ENCODE measurements at regions not wholly inside any gene's neighbourhood (a gene's known extent, or its start where the extent isn't known, plus 50 kb on each side); places are given as distances from the start of the nearest gene placed in this dataset.

DNA sequence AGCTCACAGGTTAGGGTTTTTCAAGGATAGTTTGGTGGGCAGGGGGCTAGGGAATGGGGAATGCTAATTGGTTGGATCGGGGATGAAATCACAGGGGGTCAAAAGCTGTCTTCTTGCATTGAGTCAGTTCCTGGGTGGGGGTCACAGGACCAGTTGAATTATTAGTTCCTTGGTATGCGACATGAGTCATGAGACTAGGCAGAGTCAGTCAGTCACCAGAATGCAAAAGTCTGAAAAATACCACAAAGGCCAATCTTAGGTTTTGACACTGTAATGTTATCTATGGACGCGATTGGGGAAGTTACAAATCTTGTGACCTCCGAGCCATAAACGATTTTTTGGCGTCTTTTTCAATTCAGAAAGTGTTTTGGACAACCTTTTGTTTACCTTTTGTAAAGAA lies 101.2 kb downstream of the ZNF519 start:
- TF ChIP-seq CTCF (IDR thresholded peaks at IDR 0.05), result no peak
- DNase-seq (ENCODE audit: low spot score), result no peak
- H3K27me3 Mint-ChIP-seq (ENCODE audit: low read depth), result no peaks in the 10 kb centered on the region
- no peak overlapping the region for H3K27ac Mint-ChIP-seq (ENCODE audit: unreplicated experiment)
- peaks cover 3% of the 10 kb centered on the region for H3K36me3 Mint-ChIP-seq (ENCODE audit: low read depth)
- no peak overlapping the region for H3K4me3 Mint-ChIP-seq (ENCODE audit: unreplicated experiment)
- peaks cover 40% of the 10 kb centered on the region for H3K9me3 Mint-ChIP-seq (ENCODE audit: low read depth)
- no peaks in the 10 kb centered on the region for H3K4me1 Mint-ChIP-seq (ENCODE audit: low read depth)

DNA sequence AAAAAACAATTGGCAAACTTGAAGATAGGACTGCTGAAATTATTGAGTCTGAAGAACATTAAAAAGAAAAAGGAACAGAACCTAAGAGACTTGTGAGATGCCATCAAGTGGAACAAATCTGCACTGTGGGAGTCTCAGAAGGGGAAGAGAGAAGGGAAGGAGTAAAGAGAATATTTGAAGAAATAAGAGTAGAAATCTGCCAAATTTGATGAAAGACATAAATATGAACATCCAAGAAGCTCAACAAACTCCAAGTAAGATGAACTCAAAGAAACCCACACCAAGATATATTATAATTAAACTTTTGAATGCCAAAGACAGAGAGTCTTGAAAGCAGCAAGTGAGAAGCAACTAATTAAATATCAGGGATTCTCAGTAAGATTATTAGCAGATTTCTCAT lies 102.7 kb downstream of the ZNF519 start:
- no peak for DNase-seq (ENCODE audit: low spot score)
- no peak for TF ChIP-seq CTCF (IDR thresholded peaks at IDR 0.05)
- Mint-ChIP-seq H3K27me3 (ENCODE audit: low read depth) (no peaks in the 10 kb centered on the region), H3K36me3 (ENCODE audit: low read depth) (peaks cover 3% of the 10 kb centered on the region), H3K9me3 (ENCODE audit: low read depth) (peaks cover 30% of the 10 kb centered on the region), H3K27ac (ENCODE audit: unreplicated experiment) (no peak overlapping the region), H3K4me1 (ENCODE audit: low read depth) (no peaks in the 10 kb centered on the region), H3K4me3 (ENCODE audit: unreplicated experiment) (no peak overlapping the region)

- Mint-ChIP-seq H3K27ac (ENCODE audit: unreplicated experiment) (no peak overlapping the region), H3K36me3 (ENCODE audit: low read depth) (peaks cover 3% of the 10 kb centered on the region), H3K27me3 (ENCODE audit: low read depth) (peaks cover 4% of the 10 kb centered on the region), H3K4me1 (ENCODE audit: low read depth) (no peaks in the 10 kb centered on the region), H3K4me3 (ENCODE audit: unreplicated experiment) (no peak overlapping the region), H3K9me3 (ENCODE audit: low read depth) (peaks cover 23% of the 10 kb centered on the region)
- no peak for DNase-seq (ENCODE audit: low spot score)
- TF ChIP-seq CTCF (IDR thresholded peaks at IDR 0.05), result no peak
Measured at GRCh38 chr18:14026199-14026598, 106.0 kb downstream of the ZNF519 start.

GRCh38 chr18:14025306-14025940 lies 106.8 kb downstream of the ZNF519 start:
- H3K27ac Mint-ChIP-seq (ENCODE audit: unreplicated experiment), result no peak overlapping the region
- peaks cover 4% of the 10 kb centered on the region for H3K27me3 Mint-ChIP-seq (ENCODE audit: low read depth)
- H3K4me1 Mint-ChIP-seq (ENCODE audit: low read depth), result no peaks in the 10 kb centered on the region
- H3K36me3 Mint-ChIP-seq (ENCODE audit: low read depth), result peaks cover 3% of the 10 kb centered on the region
- no peak for DNase-seq (ENCODE audit: low spot score)
- no peak overlapping the region for H3K4me3 Mint-ChIP-seq (ENCODE audit: unreplicated experiment)
- H3K9me3 Mint-ChIP-seq (ENCODE audit: low read depth), result peaks cover 18% of the 10 kb centered on the region
- TF ChIP-seq CTCF (IDR thresholded peaks at IDR 0.05), result no peak

DNA sequence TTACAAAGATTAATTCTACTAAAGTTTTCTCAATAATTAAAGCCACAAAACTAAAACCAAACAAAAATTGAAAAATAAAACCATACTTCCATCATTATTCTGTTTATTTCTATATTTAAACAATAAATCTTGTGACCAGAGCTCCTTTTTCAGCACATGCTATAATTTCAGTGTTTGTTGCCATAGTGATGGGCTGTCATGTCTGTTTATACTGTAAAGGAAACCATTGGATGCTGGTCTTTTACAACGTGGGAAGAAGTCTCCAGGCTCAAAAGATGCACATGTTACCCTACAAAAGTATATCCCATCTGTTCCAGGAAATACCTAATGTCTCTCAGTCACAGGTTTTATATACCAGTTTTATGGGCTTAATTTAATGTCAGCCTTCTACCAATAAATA lies 100.1 kb upstream of the MC2R start:
- no peaks in the 10 kb centered on the region for H3K36me3 Mint-ChIP-seq (ENCODE audit: low read depth)

More for the DNA sequence above, 100.1 kb upstream of the MC2R start:
- Mint-ChIP-seq H3K4me1 (ENCODE audit: low read depth) (no peaks in the 10 kb centered on the region), H3K4me3 (ENCODE audit: unreplicated experiment) (no peak overlapping the region), H3K27me3 (ENCODE audit: low read depth) (no peaks in the 10 kb centered on the region), H3K9me3 (ENCODE audit: low read depth) (peaks cover 28% of the 10 kb centered on the region), H3K27ac (ENCODE audit: unreplicated experiment) (no peak overlapping the region)
- TF ChIP-seq CTCF (IDR thresholded peaks at IDR 0.05), result no peak
- DNase-seq (ENCODE audit: low spot score), result no peak

Measured in chondrocyte (in vitro differentiated cells).